ENCODE measurements at regions not wholly inside any gene's neighbourhood (a gene's known extent, or its start where the extent isn't known, plus 50 kb on each side); places are given as distances from the start of the nearest gene placed in this dataset.

- H3K4me3 ChIP-seq (ENCODE audit: low read depth, low read length): no peak overlapping the region
- DNase-seq (ENCODE audit: low read depth): no peak
- no peak for TF ChIP-seq CTCF (IDR thresholded peaks at IDR 0.05; ENCODE audit: insufficient read depth, low read length, poor library complexity, severe bottlenecking)
- H3K27me3 ChIP-seq (ENCODE audit: control insufficient read depth, insufficient read depth, low read length): no peaks in the 10 kb centered on the region
- no peaks in the 10 kb centered on the region for H3K36me3 ChIP-seq (ENCODE audit: control insufficient read depth, insufficient read depth, low read length)
These were observed 355.5 kb downstream of the ATP23 start for GRCh38 chr12:58296863-58297262.

GRCh38 chr12:58298803-58299202, 357.4 kb downstream of the ATP23 start:
- Histone ChIP-seq H3K27me3 (ENCODE audit: control insufficient read depth, insufficient read depth, low read length) (no peaks in the 10 kb centered on the region), H3K36me3 (ENCODE audit: control insufficient read depth, insufficient read depth, low read length) (no peaks in the 10 kb centered on the region), H3K4me3 (ENCODE audit: low read depth, low read length) (no peak overlapping the region)
- no peak for TF ChIP-seq CTCF (IDR thresholded peaks at IDR 0.05; ENCODE audit: insufficient read depth, low read length, poor library complexity, severe bottlenecking)
- no peak for DNase-seq (ENCODE audit: low read depth)

- DNase-seq (ENCODE audit: low read depth): no peak
- H3K36me3 ChIP-seq (ENCODE audit: control insufficient read depth, insufficient read depth, low read length): no peaks in the 10 kb centered on the region
- H3K27me3 ChIP-seq (ENCODE audit: control insufficient read depth, insufficient read depth, low read length): no peaks in the 10 kb centered on the region
- H3K4me3 ChIP-seq (ENCODE audit: low read depth, low read length): no peak overlapping the region
- no peak for TF ChIP-seq CTCF (IDR thresholded peaks at IDR 0.05; ENCODE audit: insufficient read depth, low read length, poor library complexity, severe bottlenecking)
These were observed 358.0 kb downstream of the ATP23 start for GRCh38 chr12:58299371-58299770.

GRCh38 chr12:58301038-58301729, 359.8 kb downstream of the ATP23 start:
- no peak for DNase-seq (ENCODE audit: low read depth)
- Histone ChIP-seq H3K36me3 (ENCODE audit: control insufficient read depth, insufficient read depth, low read length) (no peaks in the 10 kb centered on the region), H3K4me3 (ENCODE audit: low read depth, low read length) (no peak overlapping the region), H3K27me3 (ENCODE audit: control insufficient read depth, insufficient read depth, low read length) (no peaks in the 10 kb centered on the region)
- no peak for TF ChIP-seq CTCF (IDR thresholded peaks at IDR 0.05; ENCODE audit: insufficient read depth, low read length, poor library complexity, severe bottlenecking)

- no peak overlapping the region for H3K4me3 ChIP-seq (ENCODE audit: low read depth, low read length)
- no peaks in the 10 kb centered on the region for H3K27me3 ChIP-seq (ENCODE audit: control insufficient read depth, insufficient read depth, low read length)
- TF ChIP-seq CTCF (IDR thresholded peaks at IDR 0.05; ENCODE audit: insufficient read depth, low read length, poor library complexity, severe bottlenecking): no peak
- H3K36me3 ChIP-seq (ENCODE audit: control insufficient read depth, insufficient read depth, low read length): no peaks in the 10 kb centered on the region
- DNase-seq (ENCODE audit: low read depth): no peak
These were observed 360.4 kb downstream of the ATP23 start for GRCh38 chr12:58301730-58302122.

- Histone ChIP-seq H3K4me3 (ENCODE audit: low read depth, low read length) (no peak overlapping the region), H3K27me3 (ENCODE audit: control insufficient read depth, insufficient read depth, low read length) (no peaks in the 10 kb centered on the region), H3K36me3 (ENCODE audit: control insufficient read depth, insufficient read depth, low read length) (no peaks in the 10 kb centered on the region)
- no peak for TF ChIP-seq CTCF (IDR thresholded peaks at IDR 0.05; ENCODE audit: insufficient read depth, low read length, poor library complexity, severe bottlenecking)
- no peak for DNase-seq (ENCODE audit: low read depth)
These were observed 361.2 kb downstream of the ATP23 start for GRCh38 chr12:58302487-58303011.

Data from kidney epithelial cell (primary cell).